IgD-negative memory B cell (primary cell): ENCODE measurements at regions not wholly inside any gene's neighbourhood (a gene's known extent, or its start where the extent isn't known, plus 50 kb on each side); places are given as distances from the start of the nearest gene placed in this dataset.

Source experiments
- H3K27ac Mint-ChIP-seq, 3 donors: one replicate each; pipeline ENCODE4 v1.8.0; 2020 to 2022; ENCODE audit warnings: mild to moderate bottlenecking in 3 of 3, mixed read lengths in 3 of 3, moderate library complexity in 1 of 3
- H3K27me3 Mint-ChIP-seq: one replicate; pipeline ENCODE4 v1.8.0; 2021; ENCODE audit warnings: mixed read lengths
- H3K36me3 Mint-ChIP-seq: one replicate; pipeline ENCODE4 v1.8.0; 2020; ENCODE audit warnings: mild to moderate bottlenecking, mixed read lengths
- H3K4me1 Mint-ChIP-seq, 3 donors: one replicate each; pipeline ENCODE4 v1.8.0; 2020 to 2022; ENCODE audit warnings: mixed read lengths in 3 of 3, mild to moderate bottlenecking in 1 of 3
- H3K4me3 Mint-ChIP-seq, 4 donors: one replicate each; pipeline ENCODE4 v1.8.0; 2020 to 2022; ENCODE audit warnings: mild to moderate bottlenecking in 4 of 4, mixed read lengths in 4 of 4, moderate library complexity in 3 of 4
- H3K9me3 Mint-ChIP-seq, 3 donors: one replicate each; pipeline ENCODE4 v1.8.0; 2020 to 2021; ENCODE audit warnings: mixed read lengths in 3 of 3, mild to moderate bottlenecking in 1 of 3

DNA sequence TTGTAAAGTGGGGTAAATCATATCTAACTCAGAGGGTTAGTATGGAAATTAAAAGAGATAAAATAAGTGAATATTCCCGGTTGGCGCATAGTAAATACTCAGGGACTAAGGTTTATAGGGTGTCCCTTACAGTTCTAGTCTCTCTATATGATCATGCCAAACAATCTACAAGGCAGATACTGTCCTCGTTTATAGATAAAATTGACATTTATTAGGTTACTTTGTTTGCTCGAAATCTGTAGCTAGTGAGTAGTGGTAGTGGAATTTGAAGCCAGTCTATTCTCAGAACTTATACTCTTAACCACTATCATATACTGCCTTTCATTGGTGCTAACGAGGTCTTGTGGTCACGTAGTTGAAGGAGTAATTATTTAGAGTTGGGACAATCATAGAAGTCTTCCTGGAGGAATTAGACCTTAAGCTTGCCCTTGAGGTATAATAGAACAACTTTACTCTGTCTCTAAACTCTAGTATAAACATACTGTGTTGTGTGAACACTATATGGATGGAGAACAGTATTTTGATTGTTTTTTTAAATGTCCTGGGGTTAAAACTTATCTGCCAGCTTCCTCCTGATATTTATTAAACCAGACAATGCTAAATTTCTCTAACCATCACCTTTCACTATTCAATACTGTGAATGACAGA lies 324.0 kb downstream of the STIM2 start:
- H3K9me3 Mint-ChIP-seq, result no peaks in the 10 kb centered on the region
- no peaks in the 10 kb centered on the region for H3K4me1 Mint-ChIP-seq
- H3K27ac Mint-ChIP-seq, result no peak overlapping the region
- no peaks in the 10 kb centered on the region for H3K36me3 Mint-ChIP-seq
- no peaks in the 10 kb centered on the region for H3K27me3 Mint-ChIP-seq
- no peak overlapping the region for H3K4me3 Mint-ChIP-seq

DNA sequence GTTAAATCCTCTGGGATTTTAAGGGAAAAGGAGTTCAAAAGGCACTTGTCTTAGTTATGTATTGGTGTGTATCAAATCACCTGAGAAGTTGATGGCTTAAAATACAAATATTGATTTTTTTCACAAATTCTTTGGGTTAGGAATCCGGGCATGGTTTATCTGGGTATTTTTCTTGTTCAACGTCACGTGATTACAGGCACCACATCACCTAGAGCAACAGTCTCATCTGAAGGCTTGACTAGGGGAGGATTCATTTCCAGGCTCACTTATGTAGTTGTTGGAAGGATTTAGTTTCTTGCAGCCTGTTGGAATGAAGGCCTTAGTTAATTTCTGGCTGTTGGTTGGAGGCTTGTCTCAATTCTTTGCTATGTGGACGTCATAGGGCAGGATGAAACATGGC lies 326.1 kb downstream of the STIM2 start:
- no peaks in the 10 kb centered on the region for H3K36me3 Mint-ChIP-seq
- H3K27me3 Mint-ChIP-seq, result no peaks in the 10 kb centered on the region
- no peak overlapping the region for H3K27ac Mint-ChIP-seq
- no peak overlapping the region for H3K4me3 Mint-ChIP-seq
- no peaks in the 10 kb centered on the region for H3K4me1 Mint-ChIP-seq
- H3K9me3 Mint-ChIP-seq, result peaks cover 0 to 2% (median 0%) of the 10 kb centered on the region in 3 donors

DNA sequence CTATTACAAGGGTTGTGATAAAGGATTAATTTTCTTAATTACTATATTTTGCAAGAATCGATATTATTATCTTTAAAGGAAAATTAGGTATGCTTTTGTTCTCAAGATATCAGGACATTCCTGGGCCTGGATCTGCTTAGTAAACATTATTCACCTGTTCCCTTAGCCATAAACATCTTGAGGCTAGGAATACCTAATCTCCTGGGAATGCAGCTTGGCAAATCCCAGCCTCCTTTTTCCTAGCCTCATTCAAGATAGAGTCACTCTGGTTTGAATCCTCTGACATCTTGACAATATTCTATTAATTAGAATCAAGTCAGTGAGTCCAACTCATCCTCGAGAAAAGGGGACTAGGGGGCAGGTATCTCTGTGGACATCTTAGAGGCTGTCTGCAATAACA lies 327.1 kb downstream of the STIM2 start:
- H3K4me3 Mint-ChIP-seq, result no peak overlapping the region
- H3K9me3 Mint-ChIP-seq, result peaks cover 0 to 2% (median 0%) of the 10 kb centered on the region in 3 donors
- H3K36me3 Mint-ChIP-seq, result no peaks in the 10 kb centered on the region
- H3K27me3 Mint-ChIP-seq, result no peaks in the 10 kb centered on the region
- no peak overlapping the region for H3K27ac Mint-ChIP-seq
- no peaks in the 10 kb centered on the region for H3K4me1 Mint-ChIP-seq

DNA sequence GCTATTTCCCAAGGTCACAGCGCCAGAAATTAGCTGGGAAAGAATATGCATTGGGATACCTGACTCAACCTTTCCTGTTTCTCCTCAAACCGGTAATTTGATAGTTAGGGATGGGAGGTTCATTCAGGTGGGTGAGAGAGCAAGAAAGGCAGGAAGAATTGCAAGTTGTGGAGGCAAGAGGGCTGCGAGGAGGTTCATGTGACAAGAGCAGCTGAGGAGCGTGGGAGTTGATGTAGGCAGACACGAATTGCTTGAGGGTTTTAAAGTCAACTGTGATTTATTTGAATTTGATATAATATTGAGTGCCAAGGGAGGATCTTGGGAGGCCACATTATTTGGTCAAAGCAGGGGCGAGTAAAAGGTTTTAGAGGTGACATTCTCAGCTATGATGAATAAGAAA lies 329.0 kb downstream of the STIM2 start:
- no peaks in the 10 kb centered on the region for H3K4me1 Mint-ChIP-seq
- no peak overlapping the region for H3K4me3 Mint-ChIP-seq
- no peaks in the 10 kb centered on the region for H3K36me3 Mint-ChIP-seq
- H3K9me3 Mint-ChIP-seq, result peaks cover 0 to 2% (median 0%) of the 10 kb centered on the region in 3 donors
- no peak overlapping the region for H3K27ac Mint-ChIP-seq
- no peaks in the 10 kb centered on the region for H3K27me3 Mint-ChIP-seq

GRCh38 chr4:27191592-27191991 lies 331.0 kb downstream of the STIM2 start:
- Mint-ChIP-seq H3K4me1 (no peaks in the 10 kb centered on the region), H3K4me3 (no peak overlapping the region), H3K9me3 (peaks cover 0 to 2% (median 0%) of the 10 kb centered on the region in 3 donors), H3K36me3 (peaks cover 2% of the 10 kb centered on the region), H3K27me3 (no peaks in the 10 kb centered on the region), H3K27ac (no peak overlapping the region)

DNA sequence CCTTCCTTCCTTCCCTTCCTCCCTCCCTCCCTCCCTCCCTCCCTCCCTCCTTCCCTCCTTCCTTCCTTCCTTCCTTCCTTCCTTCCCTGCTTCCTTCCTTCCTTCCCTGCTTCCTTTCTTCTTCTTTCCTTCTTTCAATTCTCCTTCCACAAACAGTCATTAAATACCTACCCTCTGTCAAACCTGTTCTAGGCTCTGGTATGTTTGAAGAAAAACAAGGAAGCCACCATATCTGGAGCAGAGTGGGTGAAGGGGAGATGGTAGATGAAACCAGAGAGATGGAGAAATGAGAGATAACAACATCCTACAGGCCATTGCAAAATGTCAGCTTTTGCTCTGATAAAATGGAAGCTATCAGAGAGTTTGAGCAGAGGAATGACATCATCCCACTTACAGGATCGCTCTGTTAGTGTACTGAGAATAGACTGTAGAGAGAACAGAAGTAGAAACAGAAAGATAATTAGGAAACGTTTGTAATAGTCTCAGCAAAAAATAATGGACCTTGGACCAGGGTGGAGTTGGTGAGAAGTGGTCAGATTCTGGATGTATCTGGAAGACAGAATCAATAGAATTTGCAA lies 334.0 kb downstream of the STIM2 start:
- Mint-ChIP-seq H3K4me1 (no peaks in the 10 kb centered on the region), H3K9me3 (peaks cover 0 to 2% (median 0%) of the 10 kb centered on the region in 3 donors), H3K36me3 (peaks cover 2% of the 10 kb centered on the region), H3K27ac (no peak overlapping the region), H3K27me3 (no peaks in the 10 kb centered on the region), H3K4me3 (no peak overlapping the region)

GRCh38 chr4:27198246-27198645 lies 337.6 kb downstream of the STIM2 start:
- Mint-ChIP-seq H3K27ac (no peak overlapping the region), H3K27me3 (no peaks in the 10 kb centered on the region), H3K4me3 (no peak overlapping the region), H3K9me3 (peaks cover 0 to 2% (median 0%) of the 10 kb centered on the region in 3 donors), H3K36me3 (peaks cover 2% of the 10 kb centered on the region), H3K4me1 (no peaks in the 10 kb centered on the region)

DNA sequence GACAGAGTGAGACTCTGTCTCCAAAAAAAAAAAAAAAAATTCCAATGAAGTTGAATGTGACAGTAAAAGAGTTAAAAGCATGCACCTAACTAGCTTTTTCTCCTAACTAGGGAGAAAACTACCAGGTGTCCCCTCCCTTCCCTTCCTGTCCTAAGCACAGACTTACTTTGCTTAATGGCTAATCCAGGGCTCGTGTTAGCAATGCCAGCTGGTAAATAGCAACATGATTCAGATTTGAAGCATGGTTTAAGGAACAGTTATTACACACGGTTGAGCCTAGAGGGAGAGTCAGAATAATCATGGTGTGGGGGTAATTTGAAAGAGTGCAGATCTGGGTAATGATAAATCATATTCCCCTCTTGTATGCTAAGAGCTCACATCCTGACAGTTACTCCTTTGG lies 338.3 kb downstream of the STIM2 start:
- no peak overlapping the region for H3K4me3 Mint-ChIP-seq
- H3K9me3 Mint-ChIP-seq, result peaks cover 0 to 2% (median 0%) of the 10 kb centered on the region in 3 donors
- H3K36me3 Mint-ChIP-seq, result peaks cover 2% of the 10 kb centered on the region
- no peaks in the 10 kb centered on the region for H3K27me3 Mint-ChIP-seq
- H3K27ac Mint-ChIP-seq, result no peak overlapping the region
- H3K4me1 Mint-ChIP-seq, result no peaks in the 10 kb centered on the region

DNA sequence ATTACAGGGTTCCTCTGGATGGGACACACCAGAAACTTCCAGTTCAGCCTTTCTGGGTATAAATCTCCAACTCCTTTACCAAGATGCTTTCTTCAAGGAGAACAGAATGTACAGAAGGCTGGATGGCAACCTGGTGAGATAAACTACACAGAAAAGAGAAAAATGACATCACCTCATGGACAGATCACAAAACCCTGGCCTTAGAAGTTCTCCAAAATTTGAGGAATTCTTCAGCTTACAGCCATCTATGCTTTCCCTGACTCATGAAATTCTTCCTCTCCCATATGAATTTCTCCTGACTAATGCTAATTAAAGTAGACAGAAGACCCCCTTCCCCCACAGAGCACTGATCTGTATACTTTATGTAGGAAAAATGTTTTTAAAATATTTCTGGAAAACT lies 345.4 kb downstream of the STIM2 start:
- H3K4me3 Mint-ChIP-seq, result no peak overlapping the region
- H3K36me3 Mint-ChIP-seq, result no peaks in the 10 kb centered on the region
- H3K27me3 Mint-ChIP-seq, result no peaks in the 10 kb centered on the region
- H3K9me3 Mint-ChIP-seq, result peaks cover 0 to 4% (median 2%) of the 10 kb centered on the region in 3 donors
- no peaks in the 10 kb centered on the region for H3K4me1 Mint-ChIP-seq
- H3K27ac Mint-ChIP-seq, result no peak overlapping the region

DNA sequence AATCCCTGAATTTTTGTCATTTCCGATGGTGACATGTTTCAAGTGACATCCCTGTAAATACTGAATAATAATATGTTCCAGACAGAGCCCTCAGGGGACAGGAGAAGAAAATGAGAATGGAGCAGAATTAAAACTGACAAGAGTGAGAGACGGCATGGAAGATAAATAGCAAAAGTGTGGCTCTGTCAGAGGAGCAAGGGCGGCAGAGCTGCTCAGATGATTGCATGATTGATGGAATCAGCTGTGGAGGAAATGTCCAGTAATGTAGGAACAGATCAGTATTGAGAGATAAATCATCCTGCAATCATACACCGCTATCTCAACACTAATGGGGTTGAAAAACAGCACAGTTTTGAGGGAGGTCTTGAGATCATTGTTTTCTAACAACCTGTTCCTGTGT lies 350.3 kb downstream of the STIM2 start:
- Mint-ChIP-seq H3K36me3 (no peaks in the 10 kb centered on the region), H3K4me1 (no peaks in the 10 kb centered on the region), H3K27ac (no peak overlapping the region), H3K27me3 (no peaks in the 10 kb centered on the region), H3K4me3 (no peak overlapping the region), H3K9me3 (peaks cover 0 to 4% (median 1%) of the 10 kb centered on the region in 3 donors)

DNA sequence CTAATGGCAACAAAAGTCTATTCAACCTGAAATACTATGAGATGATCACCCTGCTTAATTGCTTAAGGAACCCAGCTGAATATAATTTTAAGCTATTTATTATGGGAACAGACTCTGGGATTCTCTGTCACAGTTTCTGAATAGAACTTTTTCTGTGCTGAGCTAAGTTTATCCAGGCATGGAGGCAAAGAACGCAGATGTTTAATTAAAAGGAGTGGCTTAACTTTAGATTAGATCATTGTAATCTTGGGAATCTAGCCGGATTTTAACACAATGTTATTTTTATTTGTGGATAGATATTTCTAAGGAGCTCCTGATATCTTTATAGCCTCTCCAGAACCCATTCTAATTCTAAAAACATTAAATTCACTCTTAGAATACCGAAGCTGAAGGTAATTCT lies 353.4 kb downstream of the STIM2 start:
- H3K27ac Mint-ChIP-seq, result no peak overlapping the region
- H3K4me3 Mint-ChIP-seq, result no peak overlapping the region
- H3K9me3 Mint-ChIP-seq, result peaks cover 0 to 4% (median 1%) of the 10 kb centered on the region in 3 donors
- H3K36me3 Mint-ChIP-seq, result no peaks in the 10 kb centered on the region
- no peaks in the 10 kb centered on the region for H3K27me3 Mint-ChIP-seq
- H3K4me1 Mint-ChIP-seq, result no peaks in the 10 kb centered on the region

DNA sequence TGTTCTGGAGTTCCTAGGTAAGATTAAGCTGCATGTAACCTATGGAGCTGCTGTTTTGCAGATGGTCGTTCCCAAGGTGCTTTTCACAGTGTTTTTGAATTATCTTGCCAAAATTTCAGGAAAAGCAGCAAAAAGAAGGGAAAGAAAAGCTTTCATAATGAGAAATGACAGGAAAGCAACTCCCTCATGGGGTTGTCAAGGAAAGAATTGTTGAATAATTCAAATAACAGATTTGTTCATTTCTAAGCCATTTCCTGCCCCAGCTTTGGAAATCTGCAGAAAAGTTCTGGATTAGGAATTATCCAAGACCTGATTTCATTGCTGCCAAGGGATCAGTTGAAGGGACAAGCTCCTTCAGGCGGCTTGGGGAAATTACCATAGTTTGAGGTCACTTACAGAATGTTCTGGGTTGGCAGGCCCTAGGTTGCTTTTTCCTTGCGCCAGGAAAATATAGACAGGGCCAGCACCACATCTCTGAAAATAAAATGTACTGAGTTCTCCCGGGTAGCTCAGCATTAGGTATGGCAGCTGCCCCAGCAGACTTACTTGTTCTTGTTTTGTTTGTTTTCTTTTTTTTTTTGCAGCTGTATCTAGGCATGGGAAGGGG lies 354.7 kb downstream of the STIM2 start:
- no peaks in the 10 kb centered on the region for H3K27me3 Mint-ChIP-seq
- H3K4me3 Mint-ChIP-seq, result no peak overlapping the region
- no peaks in the 10 kb centered on the region for H3K4me1 Mint-ChIP-seq
- peaks cover 0 to 4% (median 0%) of the 10 kb centered on the region in 3 donors for H3K9me3 Mint-ChIP-seq
- H3K27ac Mint-ChIP-seq, result no peak overlapping the region
- no peaks in the 10 kb centered on the region for H3K36me3 Mint-ChIP-seq

- peak overlapping the region in 1 of 4 donors; percentile 4 for H3K4me3 Mint-ChIP-seq
- no peaks in the 10 kb centered on the region for H3K36me3 Mint-ChIP-seq
- no peaks in the 10 kb centered on the region for H3K4me1 Mint-ChIP-seq
- H3K27ac Mint-ChIP-seq, result no peak overlapping the region
- peaks cover 2 to 6% (median 5%) of the 10 kb centered on the region in 3 donors for H3K9me3 Mint-ChIP-seq
- H3K27me3 Mint-ChIP-seq, result no peaks in the 10 kb centered on the region
Observed at GRCh38 chr4:27217261-27217769, 356.7 kb downstream of the STIM2 start.

GRCh38 chr4:27218013-27218412 lies 357.4 kb downstream of the STIM2 start:
- Mint-ChIP-seq H3K27me3 (no peaks in the 10 kb centered on the region), H3K36me3 (no peaks in the 10 kb centered on the region), H3K4me1 (no peaks in the 10 kb centered on the region), H3K4me3 (no peak overlapping the region), H3K27ac (no peak overlapping the region), H3K9me3 (peaks cover 2 to 6% (median 6%) of the 10 kb centered on the region in 3 donors)

DNA sequence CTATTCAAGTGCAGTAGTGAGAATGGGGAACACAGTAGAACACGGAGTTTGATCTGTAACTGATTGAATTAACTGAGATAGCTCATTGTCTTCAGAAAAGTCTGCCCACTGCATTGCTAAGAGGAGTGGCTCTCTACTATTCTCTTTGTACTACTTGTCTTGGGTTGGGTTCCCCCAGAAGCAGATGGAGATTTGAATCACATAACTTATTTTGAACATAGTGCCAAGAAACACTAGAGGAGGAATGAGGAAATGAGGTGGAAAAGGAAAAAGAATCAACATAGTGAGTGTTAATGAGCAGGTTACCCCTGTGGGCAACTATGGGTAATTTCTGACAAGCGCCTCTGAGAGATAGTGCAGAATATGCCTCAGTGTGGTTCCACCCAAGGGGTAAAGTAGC lies 362.7 kb downstream of the STIM2 start:
- H3K4me3 Mint-ChIP-seq, result no peak overlapping the region
- peaks cover 2 to 6% (median 2%) of the 10 kb centered on the region in 3 donors for H3K9me3 Mint-ChIP-seq
- peaks cover 2% of the 10 kb centered on the region for H3K27me3 Mint-ChIP-seq
- H3K4me1 Mint-ChIP-seq, result no peaks in the 10 kb centered on the region
- no peak overlapping the region for H3K27ac Mint-ChIP-seq
- no peaks in the 10 kb centered on the region for H3K36me3 Mint-ChIP-seq

DNA sequence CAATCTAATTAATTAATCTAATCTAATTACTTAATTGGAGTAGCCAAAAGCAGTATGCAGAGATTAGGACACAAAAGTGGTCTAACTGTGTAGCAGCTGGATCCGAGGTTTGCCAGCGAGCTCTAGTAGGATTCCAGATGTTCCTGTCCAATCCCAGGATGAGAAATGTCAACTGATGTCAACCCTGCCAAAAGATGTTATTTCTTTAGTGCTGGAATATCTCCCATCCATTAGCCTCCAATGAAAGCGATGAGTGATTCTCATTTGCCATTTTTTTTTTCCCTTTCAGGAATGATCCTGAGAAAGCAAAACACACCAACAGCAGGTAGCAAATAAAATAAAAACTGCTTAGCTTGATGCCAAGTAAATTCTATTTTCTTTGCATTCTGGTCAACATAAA lies 372.9 kb downstream of the STIM2 start:
- Mint-ChIP-seq H3K4me3 (no peak overlapping the region), H3K27me3 (no peaks in the 10 kb centered on the region), H3K4me1 (no peaks in the 10 kb centered on the region), H3K27ac (no peak overlapping the region), H3K36me3 (no peaks in the 10 kb centered on the region), H3K9me3 (peaks cover 0 to 2% (median 0%) of the 10 kb centered on the region in 3 donors)
